ENCODE measurements at regions not wholly inside any gene's neighbourhood (a gene's known extent, or its start where the extent isn't known, plus 50 kb on each side); places are given as distances from the start of the nearest gene placed in this dataset.

- in situ Hi-C loops (cut with MboI) (no loop called here), intact Hi-C loops (cut with micrococcal nuclease; ENCODE audit: unreplicated experiment) (no loop called here)
- Histone ChIP-seq H3K9ac (ENCODE audit: control insufficient read depth, insufficient read depth, low read length) (no peak overlapping the region), H4K20me1 (ENCODE audit: control insufficient read depth, insufficient read depth) (no peaks in the 10 kb centered on the region), H3K4me2 (ENCODE audit: control insufficient read depth, insufficient read depth) (no peak overlapping the region), H3K36me3 (ENCODE audit: control insufficient read depth in 2 of 2, insufficient read depth in 2 of 2, low read length in 1 of 2) (no peaks in the 10 kb centered on the region), H3K4me1 (ENCODE audit: control insufficient read depth, insufficient read depth, low read length) (no peaks in the 10 kb centered on the region), H3K79me2 (ENCODE audit: control insufficient read depth, insufficient read depth, low read length) (no peaks in the 10 kb centered on the region), H3K27ac (ENCODE audit: control insufficient read depth, insufficient read depth) (no peak overlapping the region), H2AFZ (ENCODE audit: control insufficient read depth, low read depth, low read length) (no peak overlapping the region), H3K4me3 (no peak overlapping the region), H3K9me3 (replicated peaks; ENCODE audit: control insufficient read depth, insufficient read depth, low read length) (no peaks in the 10 kb centered on the region), H3K27me3 (replicated peaks in 1 of 2; ENCODE audit: control insufficient read depth in 2 of 2, insufficient read depth in 2 of 2, low read length in 1 of 2) (no peaks in the 10 kb centered on the region)
- ATAC-seq (no peak), DNase-seq (ENCODE audit: low read depth, low spot score) (no peak), FAIRE-seq (no peak)
- ChIA-PET SMC1A (ENCODE audit: uncharacterized antibody, unreplicated experiment) (no interaction called here), CTCF (no interaction called here), RAD21 (ENCODE audit: unreplicated experiment) (no interaction called here), POLR2A (no interaction called here)
- TF ChIP-seq EED (IDR thresholded peaks at IDR 0.05; ENCODE audit: low read depth) (no peak), CREB1 (IDR thresholded peaks at IDR 0.05; ENCODE audit: low read depth) (no peak), SP1 (IDR thresholded peaks at IDR 0.05; ENCODE audit: low read depth, low read length) (no peak), SUZ12 (IDR thresholded peaks at IDR 0.05; ENCODE audit: unreplicated experiment) (no peak), NRF1 (conservative IDR thresholded peaks at IDR 0.05; ENCODE audit: low read depth, low read length) (no peak), RBBP5 (conservative IDR thresholded peaks at IDR 0.05) (no peak), STAT1 (conservative IDR thresholded peaks at IDR 0.05) (no peak), RAD21 (IDR thresholded peaks at IDR 0.05; ENCODE audit: insufficient read depth, low read depth, low read length) (no peak), SMAD5 (IDR thresholded peaks at IDR 0.05; ENCODE audit: low read depth) (no peak), LARP7 (IDR thresholded peaks at IDR 0.05) (no peak), IKZF1 (conservative IDR thresholded peaks at IDR 0.05) (no peak), ATF7 (IDR thresholded peaks at IDR 0.05; ENCODE audit: low read depth) (no peak), NR2F1 (conservative IDR thresholded peaks at IDR 0.05) (no peak), BRCA1 (IDR thresholded peaks at IDR 0.05; ENCODE audit: low read depth, low read length) (no peak), POLR2AphosphoS5 (IDR thresholded peaks at IDR 0.05; ENCODE audit: low read length) (no peak), SIN3A (IDR thresholded peaks at IDR 0.05; ENCODE audit: low read depth, low read length) (no peak), FOS (IDR thresholded peaks at IDR 0.05; ENCODE audit: borderline replicate concordance, extremely low read depth, insufficient read length) (no peak)
- TF ChIP-seq, protein P1, sequence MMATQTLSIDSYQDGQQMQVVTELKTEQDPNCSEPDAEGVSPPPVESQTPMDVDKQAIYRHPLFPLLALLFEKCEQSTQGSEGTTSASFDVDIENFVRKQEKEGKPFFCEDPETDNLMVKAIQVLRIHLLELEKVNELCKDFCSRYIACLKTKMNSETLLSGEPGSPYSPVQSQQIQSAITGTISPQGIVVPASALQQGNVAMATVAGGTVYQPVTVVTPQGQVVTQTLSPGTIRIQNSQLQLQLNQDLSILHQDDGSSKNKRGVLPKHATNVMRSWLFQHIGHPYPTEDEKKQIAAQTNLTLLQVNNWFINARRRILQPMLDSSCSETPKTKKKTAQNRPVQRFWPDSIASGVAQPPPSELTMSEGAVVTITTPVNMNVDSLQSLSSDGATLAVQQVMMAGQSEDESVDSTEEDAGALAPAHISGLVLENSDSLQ (IDR thresholded peaks at IDR 0.05): no peak
- BruUV-seq (replicated peaks): no TSS peak
- WGBS (ENCODE audit: insufficient coverage, insufficient replicate concordance, low lambda C conversion rate, missing lambda C conversion rate): 15% methylated on average over 3 of the region's 3 CpGs
These were observed 2137.3 kb upstream of the CELF4 start for GRCh38 chr18:39702888-39703287.

Measured in GM12878 (cell line).